AG04449 (cell line): ENCODE measurements at regions not wholly inside any gene's neighbourhood (a gene's known extent, or its start where the extent isn't known, plus 50 kb on each side); places are given as distances from the start of the nearest gene placed in this dataset.

Experiments used
- CTCF ChIA-PET: fragments of 350-600 bp; formaldehyde crosslinking; extraction: SDS; loops from one replicate; lab custom pipeline; 2021; ENCODE audit warnings: antibody characterized with exemption; lab: Yijun Ruan, JAX
- POLR2A ChIA-PET: fragments of 400-600, 350-600 bp; formaldehyde crosslinking; extraction: SDS; loops from one replicate; lab custom pipeline; 2020; ENCODE audit warnings: antibody characterized with exemption, inconsistent platforms; lab: Yijun Ruan, JAX
- DNase-seq: peaks from one replicate; pipeline ENCODE4 v3.0.0-alpha.2; 2010; ENCODE audit warnings: low read depth, low spot score
- H3K4me3 ChIP-seq: 2 replicates; pipeline ENCODE4 v1.5.1; 2011; ENCODE audit warnings: low read depth, mild to moderate bottlenecking, control low read depth, low read length
- CTCF ChIP-seq: IDR thresholded peaks from one replicate; pipeline ENCODE4 v1.5.1; 2011; ENCODE audit warnings: mild to moderate bottlenecking, moderate library complexity, low read length, control low read depth, inconsistent platforms; ENCODE audit not compliant: insufficient read depth; ENCODE audit errors: missing control alignments

- TF ChIP-seq CTCF, result no peak
- ChIA-PET CTCF (no interaction called here), POLR2A (no interaction called here)
Observed at GRCh38 chr12:118813778-118814357, 167.5 kb upstream of the SRRM4 start.

DNA sequence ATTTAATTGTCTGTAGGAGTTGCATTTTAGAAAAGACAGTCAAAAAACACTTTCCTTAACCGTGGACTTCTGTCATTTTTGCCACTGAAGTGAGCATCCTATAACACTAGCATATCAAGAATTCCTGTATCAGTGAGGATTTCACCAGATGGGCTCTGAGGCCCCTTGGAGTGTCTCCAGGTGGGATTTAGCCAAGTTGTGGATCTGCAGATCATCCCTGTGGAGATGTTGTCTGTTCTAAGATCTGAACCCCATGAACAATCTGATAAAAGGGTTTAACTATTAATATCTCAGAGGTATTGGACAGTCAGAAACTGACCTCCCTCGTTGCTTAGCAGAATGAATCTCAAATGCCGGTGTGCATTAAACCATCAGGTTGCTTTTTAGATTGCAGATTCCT, 165.0 kb upstream of the SRRM4 start:
- POLR2A ChIA-PET, result no interaction called here

More at GRCh38 chr12:118813778-118814357, 167.5 kb upstream of the SRRM4 start:
- no peak for DNase-seq
- no peak overlapping the region for H3K4me3 ChIP-seq

DNA sequence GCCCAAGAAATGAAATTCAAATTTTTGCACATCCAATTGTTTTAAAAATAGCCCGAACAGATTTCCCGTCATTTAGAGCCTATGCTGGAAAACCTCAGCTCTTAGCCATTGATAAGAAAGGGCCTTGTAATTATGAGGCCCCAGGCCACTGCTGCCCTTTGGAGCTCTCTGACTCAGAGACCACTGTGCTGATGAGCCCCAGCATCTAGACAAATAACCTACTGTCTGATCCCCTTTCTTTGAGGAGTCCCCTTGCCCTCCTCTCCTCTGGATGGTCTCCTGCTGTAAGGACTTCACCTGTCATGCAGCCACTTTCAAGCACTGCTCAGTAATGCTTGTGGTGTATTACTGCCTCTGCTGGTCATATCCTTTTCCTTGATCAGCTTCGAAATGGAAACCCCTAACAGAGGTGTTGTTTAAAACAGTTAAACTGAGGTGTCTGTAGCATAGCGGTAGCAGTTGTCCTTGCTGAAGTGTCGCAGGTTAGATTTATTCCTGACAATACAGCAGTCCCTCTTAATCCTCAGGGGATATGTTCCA, 159.9 kb upstream of the SRRM4 start:
- no peak overlapping the region for H3K4me3 ChIP-seq
- ChIA-PET POLR2A (no interaction called here), CTCF (no interaction called here)
- no peak for DNase-seq
- TF ChIP-seq CTCF, result no peak

More for the DNA sequence above, 165.0 kb upstream of the SRRM4 start:
- no peak overlapping the region for H3K4me3 ChIP-seq
- no peak for DNase-seq
- no peak for TF ChIP-seq CTCF
- CTCF ChIA-PET, result no interaction called here

DNA sequence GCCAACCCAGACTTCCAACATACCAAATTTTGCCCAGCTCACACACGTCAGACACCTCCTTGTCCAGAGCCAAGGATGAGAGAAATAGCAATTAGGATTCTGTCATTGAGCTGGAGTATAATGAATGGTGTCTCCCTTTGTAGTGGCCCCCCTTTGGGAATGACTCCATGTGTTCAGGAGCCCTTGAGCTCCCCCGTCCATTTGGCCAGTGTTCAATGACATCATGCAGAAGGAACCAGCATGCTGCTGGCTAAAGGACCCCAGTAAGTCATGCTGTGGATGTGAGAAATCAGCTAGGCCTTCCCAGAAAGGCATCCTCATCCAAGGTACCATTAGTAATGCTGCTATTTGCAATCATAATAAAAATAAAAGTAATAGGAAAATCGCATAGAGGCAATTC, 158.8 kb upstream of the SRRM4 start:
- no peak for DNase-seq
- CTCF ChIA-PET, result no interaction called here
- POLR2A ChIA-PET, result no interaction called here
- TF ChIP-seq CTCF, result no peak
- H3K4me3 ChIP-seq, result no peak overlapping the region

- ChIA-PET CTCF (no interaction called here), POLR2A (no interaction called here)
- no peak for DNase-seq
- H3K4me3 ChIP-seq, result no peak overlapping the region
- no peak for TF ChIP-seq CTCF
Observed at GRCh38 chr12:118827047-118827446, 154.3 kb upstream of the SRRM4 start.

GRCh38 chr12:118827606-118828005, 153.7 kb upstream of the SRRM4 start:
- ChIA-PET CTCF (no interaction called here), POLR2A (no interaction called here)
- H3K4me3 ChIP-seq, result no peak overlapping the region
- no peak for DNase-seq
- TF ChIP-seq CTCF, result no peak
